DMS79 treated with DMSO at 0.1 percent for 48 hours (cell line): ENCODE measurements at regions not wholly inside any gene's neighbourhood (a gene's known extent, or its start where the extent isn't known, plus 50 kb on each side); places are given as distances from the start of the nearest gene placed in this dataset.
A peak's percentile ranks its signal among the peaks of the same experiment; 100 is the strongest.
"Not testable (repeated sequence)": the region's sequence is repeated elsewhere in the genome, so short reads cannot be mapped to it uniquely, and the experiment has no call there.

Source experiments
- DNase-seq: peaks from one replicate; lab custom pipeline; 2025; lab: John Stamatoyannopoulos, UW

GRCh38 chrX:46165866-46166265 is 379.4 kb downstream of the ZNF674 start:
- DNase-seq = no peak

- no peak for DNase-seq
These were observed 379.8 kb downstream of the ZNF674 start for GRCh38 chrX:46165411-46165810.

GRCh38 chrX:46152756-46153155 is 392.5 kb downstream of the ZNF674 start:
- DNase-seq = no peak

GRCh38 chrX:46151332-46151731 is 393.9 kb downstream of the ZNF674 start:
- DNase-seq = not testable (repeated sequence)

GRCh38 chrX:46144566-46144965 is 400.7 kb downstream of the ZNF674 start:
- no peak for DNase-seq

DNA sequence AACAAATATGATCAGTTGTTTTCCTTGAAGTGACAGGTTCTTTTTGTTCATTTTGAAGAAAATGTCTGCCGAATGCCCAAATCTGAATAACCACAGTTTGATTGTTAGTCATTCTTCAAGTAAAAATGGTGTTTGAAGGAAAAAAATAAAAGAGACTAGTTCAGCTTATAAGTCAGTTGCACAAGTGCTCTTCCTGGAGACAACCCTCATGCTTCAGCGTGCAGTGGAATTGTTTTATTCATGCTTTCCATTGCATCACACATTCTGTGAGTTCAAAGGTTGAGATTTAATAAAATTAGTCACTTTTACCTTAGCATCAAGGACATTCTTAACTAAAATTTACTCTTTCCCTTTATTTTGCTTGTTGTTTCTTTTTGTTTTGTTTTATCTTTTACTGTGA is 404.9 kb downstream of the ZNF674 start:
- DNase-seq = no peak

DNA sequence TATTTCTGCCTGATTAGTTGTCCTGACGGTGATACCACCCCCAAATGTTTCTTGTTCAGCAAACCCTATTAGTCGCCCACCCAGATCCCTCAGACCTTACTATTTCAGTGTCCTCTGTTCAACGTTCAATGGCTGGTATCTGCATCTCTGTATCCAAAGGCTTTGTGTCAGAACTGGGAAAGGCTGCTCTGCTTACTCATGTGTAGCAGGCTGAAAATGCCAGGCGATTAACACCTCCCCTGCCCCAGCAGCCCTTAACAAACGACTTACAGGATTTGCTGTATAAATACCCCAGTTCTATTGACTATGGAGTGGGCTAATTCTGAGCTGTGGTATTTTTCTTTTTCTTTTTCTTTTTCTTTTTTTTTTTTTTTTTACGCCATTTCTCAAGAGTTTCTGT is 415.0 kb downstream of the ZNF674 start:
- DNase-seq = no peak

DNA sequence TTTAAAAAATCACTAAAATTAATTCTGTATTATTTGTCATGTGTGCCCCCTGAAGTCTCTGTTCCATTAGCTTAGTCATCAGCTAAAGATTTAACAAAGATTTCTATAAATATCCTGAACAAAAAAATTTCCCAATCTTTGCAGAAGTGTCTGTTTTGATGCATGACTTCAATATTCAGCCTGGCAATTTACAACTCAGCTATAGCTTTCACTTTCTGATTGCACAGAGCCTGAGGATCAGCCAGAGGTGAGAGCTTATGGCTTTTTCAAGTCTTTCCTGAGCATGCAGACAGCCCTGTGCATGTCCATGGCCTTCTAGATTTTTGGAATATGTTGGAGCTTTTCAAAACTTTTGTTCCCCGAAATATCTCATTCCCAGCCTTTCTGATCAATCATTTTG is 420.1 kb downstream of the ZNF674 start:
- DNase-seq = no peak

DNA sequence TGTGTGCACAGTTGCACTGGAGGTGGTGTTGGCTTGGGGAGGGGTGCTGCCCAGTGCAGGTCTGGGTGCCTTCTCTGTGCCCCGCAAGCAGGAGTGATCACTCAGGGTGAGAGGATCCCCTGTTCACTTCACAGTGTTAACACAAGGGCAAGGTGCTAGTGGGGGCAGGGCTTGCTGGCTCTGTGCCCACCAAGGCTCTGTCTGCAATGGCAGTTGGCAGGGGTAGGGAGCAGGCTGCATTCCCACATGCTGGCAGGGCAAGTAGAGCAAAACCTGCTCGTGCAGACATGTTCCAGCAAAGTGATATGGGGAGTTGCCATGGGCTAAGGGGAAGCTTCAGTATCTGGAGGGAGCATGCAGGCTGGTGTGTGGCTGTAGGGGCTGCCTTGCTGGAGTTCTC is 428.0 kb downstream of the ZNF674 start:
- DNase-seq = no peak

DNA sequence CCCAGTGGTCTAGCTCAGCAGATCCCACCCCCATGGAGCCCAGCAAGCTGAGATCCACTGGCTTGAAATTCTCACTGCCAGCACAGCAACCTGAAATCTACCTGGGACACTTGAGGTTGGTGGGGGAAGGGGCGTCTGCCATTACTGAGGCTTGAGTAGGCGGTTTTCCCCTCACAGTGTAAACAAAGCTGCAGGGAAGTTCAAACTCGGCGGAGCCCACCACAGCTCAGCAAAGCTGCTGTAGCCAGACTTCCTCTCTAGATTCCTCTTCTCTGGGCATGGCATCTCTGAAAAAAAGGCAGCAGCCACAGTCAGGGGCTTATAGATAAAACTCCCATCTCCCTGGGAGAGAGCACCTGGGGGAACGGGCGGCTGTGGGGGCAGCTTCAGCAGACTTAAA is 457.9 kb downstream of the ZNF674 start:
- not testable (repeated sequence) for DNase-seq

GRCh38 chrX:46080121-46080520 is 465.1 kb downstream of the ZNF674 start:
- not testable (repeated sequence) for DNase-seq

DNA sequence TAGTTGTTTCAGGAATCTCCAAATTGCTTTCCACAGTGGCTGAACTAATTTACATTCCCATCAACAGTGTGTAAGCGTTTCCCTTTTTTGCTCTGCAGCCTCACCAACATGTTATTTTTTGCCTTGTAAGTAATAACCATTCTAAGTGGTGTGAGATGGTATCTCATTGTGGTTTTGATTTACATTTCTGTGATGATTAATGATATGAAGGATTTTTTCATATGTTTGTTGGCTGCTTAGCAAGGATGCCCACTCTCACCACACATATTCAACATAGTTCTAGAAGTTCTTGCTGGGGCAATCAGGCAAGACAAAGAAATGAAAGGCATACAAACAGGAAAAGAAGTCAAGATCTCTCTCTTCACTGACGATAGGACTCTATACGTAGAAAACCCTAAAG is 472.4 kb downstream of the ZNF674 start:
- DNase-seq = no peak

DNA sequence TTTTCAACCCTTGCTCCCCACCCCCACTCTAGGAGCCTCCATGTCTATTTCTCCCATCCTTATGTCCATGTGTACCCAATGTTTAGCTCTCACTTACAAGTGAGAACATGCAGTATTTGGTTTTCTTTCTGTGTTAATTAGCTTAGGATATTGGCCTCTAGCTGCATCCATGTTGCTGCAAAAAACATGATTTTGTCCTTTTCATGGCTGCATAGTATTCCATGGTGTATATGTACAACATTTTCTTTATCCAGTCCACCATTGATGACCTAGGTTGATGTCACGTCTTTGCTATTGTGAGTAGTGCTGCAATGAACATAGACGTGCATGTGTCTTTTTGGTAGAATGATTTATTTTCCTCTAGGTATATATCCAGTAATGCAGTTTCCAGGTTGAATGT is 472.8 kb downstream of the ZNF674 start:
- no peak for DNase-seq

GRCh38 chrX:46070421-46070820 is 474.8 kb downstream of the ZNF674 start:
- DNase-seq = no peak

DNA sequence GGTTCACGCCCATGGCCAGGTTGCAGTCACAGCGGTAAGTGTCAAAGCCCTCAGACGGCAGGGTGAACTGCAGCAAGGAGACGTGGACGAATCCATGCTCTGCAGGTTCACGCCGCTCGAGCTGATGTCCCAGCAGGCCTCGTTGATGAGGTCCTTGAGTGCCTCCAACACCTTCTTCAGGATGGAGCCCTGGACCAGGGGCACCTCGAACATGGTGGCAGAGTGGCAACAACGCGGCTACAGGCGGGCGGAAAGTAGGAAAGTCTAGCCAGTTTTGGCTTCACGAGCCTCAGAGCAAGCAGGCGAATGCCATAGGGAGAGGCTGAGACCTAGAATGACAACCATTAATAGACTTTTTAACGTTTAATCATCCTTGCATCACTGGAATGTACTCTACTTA is 485.9 kb downstream of the ZNF674 start:
- DNase-seq = no peak

DNA sequence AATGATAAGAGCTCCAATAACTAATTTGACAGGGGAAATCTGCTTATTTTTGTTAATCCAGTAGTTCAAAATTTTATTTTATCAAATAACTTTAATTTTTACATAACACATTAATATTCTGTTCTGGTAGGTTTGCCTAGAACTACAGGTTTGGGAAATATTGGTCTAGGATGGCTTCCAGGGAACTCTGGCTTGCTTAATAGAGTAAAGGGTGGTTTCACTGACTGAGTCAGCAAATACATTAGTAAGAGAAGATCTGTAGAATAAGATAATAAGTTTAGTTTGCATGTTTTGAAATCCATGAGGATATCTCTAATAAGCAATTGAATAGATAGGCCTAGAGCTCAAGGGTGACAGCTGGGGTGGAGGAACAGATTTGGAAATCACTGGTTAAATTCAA is 500.7 kb downstream of the ZNF674 start:
- DNase-seq = no peak

DNA sequence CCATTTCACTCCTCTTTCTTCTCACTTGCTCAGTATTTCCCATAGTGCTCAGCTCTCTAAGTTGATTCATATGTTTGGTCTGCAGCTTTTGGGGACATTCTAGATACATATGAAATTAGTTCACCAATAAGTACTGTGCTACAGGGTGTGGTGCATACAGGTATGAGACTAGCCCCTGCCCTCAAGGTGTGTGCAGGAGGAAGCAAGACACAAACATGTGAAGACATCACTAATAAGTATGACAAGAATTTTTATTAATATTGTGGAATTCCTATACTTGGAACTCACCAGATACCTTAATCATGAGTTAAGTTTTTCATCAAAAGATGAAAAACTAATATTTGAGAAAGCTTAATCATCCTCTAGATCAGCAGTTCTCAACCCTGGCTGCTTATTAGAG is 505.2 kb downstream of the ZNF674 start:
- DNase-seq = no peak

DNA sequence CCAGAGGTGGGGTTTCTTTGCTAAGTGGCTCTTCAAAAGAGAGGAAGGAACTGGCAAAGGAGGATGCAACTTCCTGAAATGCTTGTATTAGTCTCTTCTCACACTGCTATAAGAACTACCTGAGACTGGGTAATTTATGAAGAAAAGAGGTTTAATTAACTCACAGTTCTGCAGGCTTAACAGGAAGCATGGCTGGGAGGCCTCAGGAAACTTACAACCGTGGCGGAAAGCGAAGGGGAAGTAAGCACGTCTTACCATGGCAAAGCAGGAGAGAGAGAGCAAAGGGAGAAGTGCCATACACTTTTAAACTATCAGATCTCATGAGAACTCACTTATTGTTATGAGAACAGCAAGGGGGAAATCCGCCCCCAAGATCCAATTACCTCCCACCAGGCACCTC is 505.7 kb downstream of the ZNF674 start:
- DNase-seq = no peak

- DNase-seq = no peak
These were observed 508.7 kb downstream of the ZNF674 start for GRCh38 chrX:46036508-46036907.

DNA sequence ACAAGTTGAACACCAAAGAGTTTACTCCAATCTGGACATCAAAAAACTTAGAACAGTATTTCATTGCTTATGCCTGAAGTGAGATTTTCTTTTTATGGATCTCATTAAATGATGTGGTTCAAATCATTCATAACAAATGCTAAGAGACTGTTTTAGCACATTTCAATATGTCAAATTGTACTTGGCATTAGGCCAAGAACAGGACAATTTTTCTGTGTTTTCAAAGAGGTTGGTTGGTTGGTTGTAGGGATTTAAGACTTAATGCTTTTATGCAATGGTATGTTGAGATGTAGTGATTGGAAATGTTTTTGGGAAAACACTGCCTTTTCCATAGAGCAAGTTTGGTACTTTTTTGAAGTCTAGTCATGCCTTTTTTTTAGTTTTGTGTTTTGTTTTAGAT is 510.4 kb downstream of the ZNF674 start:
- DNase-seq = no peak

- DNase-seq = peak; percentile 5
These were observed 515.4 kb downstream of the ZNF674 start for GRCh38 chrX:46029777-46030176.

GRCh38 chrX:46016296-46016695 is 528.9 kb downstream of the ZNF674 start:
- DNase-seq = no peak

GRCh38 chrX:46015653-46016052 is 529.6 kb downstream of the ZNF674 start:
- no peak for DNase-seq

GRCh38 chrX:45992402-45993123 is 552.7 kb downstream of the ZNF674 start:
- no peak for DNase-seq
